Hematopoietic multipotent progenitor cell treated with erythropoietin and hydrocortisone succinate and interleukin-3 and kit ligand, for 17 days (in vitro differentiated cells): ENCODE measurements at regions not wholly inside any gene's neighbourhood (a gene's known extent, or its start where the extent isn't known, plus 50 kb on each side); places are given as distances from the start of the nearest gene placed in this dataset.
A peak's percentile ranks its signal among the peaks of the same experiment; 100 is the strongest.

ENCODE experiments used
- DNase-seq: peaks from one replicate; pipeline ENCODE4 v3.0.0-alpha.2; 2015; ENCODE audit warnings: low spot score

- no peak for DNase-seq
These were observed 286.6 kb downstream of the ETS1 start for GRCh38 chr11:128300785-128301184.

- DNase-seq = no peak
These were observed 288.1 kb downstream of the ETS1 start for GRCh38 chr11:128299132-128299726.

GRCh38 chr11:128298271-128298670, 289.1 kb downstream of the ETS1 start:
- no peak for DNase-seq

GRCh38 chr11:128297805-128298204, 289.6 kb downstream of the ETS1 start:
- no peak for DNase-seq

- DNase-seq = no peak
These were observed 290.2 kb downstream of the ETS1 start for GRCh38 chr11:128297091-128297651.

- DNase-seq = no peak
These were observed 292.7 kb downstream of the ETS1 start for GRCh38 chr11:128294671-128295050.

- DNase-seq = no peak
These were observed 293.2 kb downstream of the ETS1 start for GRCh38 chr11:128294001-128294670.

GRCh38 chr11:128291835-128292234, 295.5 kb downstream of the ETS1 start:
- no peak for DNase-seq

GRCh38 chr11:128291007-128291406, 296.4 kb downstream of the ETS1 start:
- DNase-seq = no peak

GRCh38 chr11:128290106-128290840, 297.1 kb downstream of the ETS1 start:
- peak; percentile 12 for DNase-seq

GRCh38 chr11:128289048-128289447, 298.3 kb downstream of the ETS1 start:
- DNase-seq = no peak

GRCh38 chr11:128288368-128288767, 299.0 kb downstream of the ETS1 start:
- DNase-seq = no peak

GRCh38 chr11:128285321-128285720, 302.0 kb downstream of the ETS1 start:
- DNase-seq = no peak

- DNase-seq = no peak
These were observed 302.7 kb downstream of the ETS1 start for GRCh38 chr11:128284634-128285033.

- DNase-seq = no peak
These were observed 303.9 kb downstream of the ETS1 start for GRCh38 chr11:128283451-128283850.

GRCh38 chr11:128282053-128282452, 305.3 kb downstream of the ETS1 start:
- no peak for DNase-seq

- no peak for DNase-seq
These were observed 307.5 kb downstream of the ETS1 start for GRCh38 chr11:128279866-128280265.

- no peak for DNase-seq
These were observed 313.6 kb downstream of the ETS1 start for GRCh38 chr11:128273736-128274135.

GRCh38 chr11:128271401-128271800, 316.0 kb downstream of the ETS1 start:
- no peak for DNase-seq

- no peak for DNase-seq
These were observed 317.9 kb downstream of the ETS1 start for GRCh38 chr11:128269466-128269865.

GRCh38 chr11:128266893-128267292, 320.5 kb downstream of the ETS1 start:
- no peak for DNase-seq

GRCh38 chr11:128262463-128263345, 324.7 kb downstream of the ETS1 start:
- no peak for DNase-seq
